IMR-90 (cell line): ENCODE measurements at regions not wholly inside any gene's neighbourhood (a gene's known extent, or its start where the extent isn't known, plus 50 kb on each side); places are given as distances from the start of the nearest gene placed in this dataset.

Experiments used
- ATAC-seq: fragments of 200-7000 bp; cut with Tn5 transposase; 2 replicates; pipeline ENCODE4 v1.9.1; 2020; ENCODE audit warnings: low read depth, mild to moderate bottlenecking, moderate library complexity
- BruUV-seq: library from RNA; stranded (reverse); fragments of 400-500 nt; replicated peaks from 2 replicates; lab custom pipeline; 2021; lab: Mats Ljungman, UMichigan
- CTCF ChIA-PET: fragments of 300-600 bp; formaldehyde crosslinking; extraction: SDS; loops from one replicate; lab custom pipeline; 2021; ENCODE audit warnings: antibody characterized with exemption; lab: Yijun Ruan, JAX
- POLR2A ChIA-PET: fragments of 300-600 bp; sonication (Branson Sonifier 250); formaldehyde crosslinking; loops from one replicate; lab custom pipeline; 2022; ENCODE audit warnings: antibody characterized with exemption; ENCODE audit not compliant: unreplicated experiment; lab: Charles Lee
- DNase-seq: peaks from one replicate; pipeline ENCODE4 v3.0.0; 2013
- H2AFZ ChIP-seq: replicated peaks from 2 replicates; pipeline ENCODE3; 2013; ENCODE audit warnings: low read length, mild to moderate bottlenecking; ENCODE audit not compliant: poor library complexity
- H2AK5ac ChIP-seq: 2 replicates; pipeline ENCODE4 v1.6.1; 2013; ENCODE audit warnings: low read depth, low read length, inconsistent platforms
- H2AK9ac ChIP-seq: replicated peaks from 2 replicates; pipeline ENCODE3; 2013; ENCODE audit warnings: mild to moderate bottlenecking, low read depth, low read length, moderate library complexity; ENCODE audit not compliant: poor library complexity
- H2BK120ac ChIP-seq: 2 replicates; pipeline ENCODE4 v1.6.1; 2013; ENCODE audit warnings: low read depth, low read length, inconsistent platforms
- H2BK15ac ChIP-seq: 3 replicates; pipeline ENCODE4 v1.6.1; 2013; ENCODE audit warnings: low read depth, low read length, inconsistent platforms
- H2BK20ac ChIP-seq: 2 replicates; pipeline ENCODE4 v1.6.1; 2013; ENCODE audit warnings: low read depth, mild to moderate bottlenecking, inconsistent platforms, low read length, moderate library complexity
- H2BK5ac ChIP-seq: 2 replicates; pipeline ENCODE4 v1.6.1; 2013; ENCODE audit warnings: mild to moderate bottlenecking, low read depth, low read length, inconsistent platforms; ENCODE audit not compliant: poor library complexity, severe bottlenecking
- H3K14ac ChIP-seq: replicated peaks from 2 replicates; pipeline ENCODE4 v1.6.1; 2013; ENCODE audit warnings: low read depth, low read length, inconsistent platforms
- H3K18ac ChIP-seq: 2 replicates; pipeline ENCODE4 v1.6.1; 2013; ENCODE audit warnings: low read depth, low read length, control low read depth
- H3K23ac ChIP-seq: 2 replicates; pipeline ENCODE4 v1.6.1; 2013; ENCODE audit warnings: low read depth, low read length, inconsistent platforms
- H3K27ac ChIP-seq: 2 replicates; pipeline ENCODE4 v1.5.1; 2013; ENCODE audit warnings: mild to moderate bottlenecking, control low read depth, low read length; ENCODE audit not compliant: insufficient read depth
- H3K27me3 ChIP-seq: 2 replicates; pipeline ENCODE4 v1.6.1; 2013; ENCODE audit warnings: low read length; ENCODE audit not compliant: control insufficient read depth, insufficient read depth
- H3K36me3 ChIP-seq: 2 replicates; pipeline ENCODE4 v1.6.1; 2013; ENCODE audit warnings: low read length, mixed read lengths; ENCODE audit not compliant: control insufficient read depth, insufficient read depth
- H3K4ac ChIP-seq: 2 replicates; pipeline ENCODE4 v1.6.1; 2013; ENCODE audit warnings: low read depth, low read length, inconsistent platforms
- H3K4me1 ChIP-seq: 2 replicates; pipeline ENCODE4 v1.6.1; 2013; ENCODE audit warnings: low read length, mixed read lengths; ENCODE audit not compliant: control insufficient read depth, insufficient read depth
- H3K4me2 ChIP-seq: 2 replicates; pipeline ENCODE4 v1.6.1; 2013; ENCODE audit warnings: low read depth, mild to moderate bottlenecking, control low read depth, low read length, moderate library complexity
- H3K4me3 ChIP-seq: 2 replicates; pipeline ENCODE4 v1.5.1; 2013; ENCODE audit warnings: low read depth, mild to moderate bottlenecking, control low read depth, low read length, moderate library complexity; ENCODE audit not compliant: insufficient read depth
- H3K56ac ChIP-seq: 2 replicates; pipeline ENCODE4 v1.6.1; 2013; ENCODE audit warnings: low read length, inconsistent platforms; ENCODE audit not compliant: insufficient read depth; ENCODE audit errors: extremely low read depth
- H3K79me1 ChIP-seq, 2 experiments: 2 replicates each; pipeline ENCODE4 v1.6.1; 2013; ENCODE audit warnings: low read length in 2 of 2, inconsistent platforms in 1 of 2, low read depth in 1 of 2
- H3K9ac ChIP-seq: 2 replicates; pipeline ENCODE4 v1.6.1; 2013; ENCODE audit warnings: low read depth, low read length, control low read depth
- H3K9me1 ChIP-seq: 2 replicates; pipeline ENCODE4 v1.6.1; 2013; ENCODE audit warnings: low read length, inconsistent platforms; ENCODE audit not compliant: insufficient read depth
- H3K9me3 ChIP-seq: 2 replicates; pipeline ENCODE4 v1.6.1; 2013; ENCODE audit warnings: low read length; ENCODE audit not compliant: control insufficient read depth, insufficient read depth
- H4K20me1 ChIP-seq: 2 replicates; pipeline ENCODE4 v1.6.1; 2013; ENCODE audit warnings: low read length, inconsistent platforms; ENCODE audit not compliant: insufficient read depth
- H4K5ac ChIP-seq: 2 replicates; pipeline ENCODE4 v1.6.1; 2013; ENCODE audit warnings: mild to moderate bottlenecking, low read depth, low read length, control low read depth
- H4K8ac ChIP-seq, 2 experiments: 2 replicates each; pipeline ENCODE4 v1.6.1; 2013; ENCODE audit warnings: low read depth in 2 of 2, low read length in 2 of 2, control low read depth in 1 of 2, inconsistent platforms in 1 of 2
- H4K91ac ChIP-seq: 2 replicates; pipeline ENCODE4 v1.6.1; 2013; ENCODE audit warnings: low read depth, low read length, inconsistent platforms; ENCODE audit not compliant: insufficient read depth
- BHLHE40 ChIP-seq: fragments of 150-350 bp; IDR thresholded peaks from 2 replicates; pipeline ENCODE4 v1.6.1; 2016; ENCODE audit warnings: mild to moderate bottlenecking, low read depth, low read length
- CHD1 ChIP-seq: IDR thresholded peaks from 2 replicates; pipeline ENCODE4 v1.6.1; 2012; ENCODE audit warnings: low read depth, low read length, improper control_type of control experiment
- FOS ChIP-seq: fragments of 150-350 bp; IDR thresholded peaks from 2 replicates; pipeline ENCODE4 v1.6.1; 2016; ENCODE audit warnings: low read depth, low read length
- MAFK ChIP-seq: IDR thresholded peaks from 2 replicates; pipeline ENCODE4 v1.6.1; 2012; ENCODE audit warnings: low read depth, low read length, improper control_type of control experiment
- MAZ ChIP-seq: IDR thresholded peaks from 2 replicates; pipeline ENCODE4 v1.6.1; 2012; ENCODE audit warnings: low read depth, mild to moderate bottlenecking, low read length, improper control_type of control experiment, moderate library complexity, borderline replicate concordance
- MXI1 ChIP-seq: IDR thresholded peaks from 2 replicates; pipeline ENCODE4 v1.6.1; 2012; ENCODE audit warnings: low read depth, mild to moderate bottlenecking, low read length, moderate library complexity, borderline replicate concordance
- NFE2L2 ChIP-seq: fragments of 150-350 bp; IDR thresholded peaks from 2 replicates; pipeline ENCODE4 v1.6.1; 2016; ENCODE audit warnings: low read depth, mild to moderate bottlenecking, low read length
- POLR2A ChIP-seq: IDR thresholded peaks from 2 replicates; pipeline ENCODE4 v1.6.1; 2012; ENCODE audit warnings: mild to moderate bottlenecking, low read depth, low read length
- RAD21 ChIP-seq: IDR thresholded peaks from 2 replicates; pipeline ENCODE4 v1.6.1; 2012; ENCODE audit warnings: low read length, improper control_type of control experiment
- RCOR1 ChIP-seq: IDR thresholded peaks from 2 replicates; pipeline ENCODE4 v1.6.1; 2012; ENCODE audit warnings: mild to moderate bottlenecking, low read length, improper control_type of control experiment; ENCODE audit not compliant: insufficient replicate concordance
- RFX5 ChIP-seq: IDR thresholded peaks from 2 replicates; pipeline ENCODE4 v1.8.0; 2012; ENCODE audit warnings: low read depth, mild to moderate bottlenecking, low read length, moderate library complexity
- SMC3 ChIP-seq: fragments of 150-350 bp; IDR thresholded peaks from 2 replicates; pipeline ENCODE4 v1.6.1; 2016; ENCODE audit warnings: low read depth, mild to moderate bottlenecking, antibody characterized with exemption, low read length, moderate library complexity
- WGBS, 2 experiments: methylation state at CpG; one replicate each; pipeline versions ENCODE4 v1.1.5 to v1.1.7; 2013; ENCODE audit warnings: missing lambda C conversion rate in 2 of 2; ENCODE audit not compliant: insufficient read length in 1 of 2; ENCODE audit errors: extremely low coverage in 2 of 2; 5-methylcytosine and 5-hydroxymethylcytosine counted together
- dilution Hi-C: fragments of 300-500 bp; cut with HindIII; formaldehyde crosslinking; loops from one replicate; pipeline ENCODE4 v1.14.3; 2018; ENCODE audit warnings: low sequenced_read_pairs; ENCODE audit not compliant: unreplicated experiment
- in situ Hi-C: fragments of 300-500 bp; cut with MboI; formaldehyde crosslinking; loops from 3 replicates; pipeline ENCODE4 v1.14.3; 2019; ENCODE audit warnings: low sequenced_read_pairs, inconsistent platforms, mixed read lengths
- intact Hi-C: fragments of 100-400 bp; cut with micrococcal nuclease; formaldehyde crosslinking; loops from 2 replicates; pipeline ENCODE4 v1.10.0; 2022
- TF ChIP-seq, protein P1 (sequence below): conservative IDR thresholded peaks from 2 replicates; pipeline ENCODE4 v1.5.1; 2012; ENCODE audit warnings: mild to moderate bottlenecking, low read depth, low read length, improper control_type of control experiment
- TF ChIP-seq, protein P2 (sequence below): fragments of 150-350 bp; IDR thresholded peaks from 2 replicates; pipeline ENCODE4 v1.6.1; 2016; ENCODE audit warnings: low read depth, mild to moderate bottlenecking, low read length, moderate library complexity, borderline replicate concordance

- Histone ChIP-seq H3K36me3 (no peaks in the 10 kb centered on the region), H3K18ac (no peak overlapping the region), H3K9ac (no peak overlapping the region), H3K4me2 (no peak overlapping the region), H3K9me1 (no peaks in the 10 kb centered on the region), H2AFZ (no peak overlapping the region), H2BK5ac (no peak overlapping the region), H3K4me3 (no peak overlapping the region), H3K4ac (no peak overlapping the region), H3K14ac (no peak overlapping the region), H3K79me1 (no peaks in the 10 kb centered on the region), H3K27me3 (no peaks in the 10 kb centered on the region), H4K5ac (no peak overlapping the region), H4K20me1 (no peaks in the 10 kb centered on the region), H2BK20ac (no peak overlapping the region), H3K4me1 (no peaks in the 10 kb centered on the region), H2AK5ac (no peak overlapping the region), H2BK120ac (no peak overlapping the region), H3K23ac (no peak overlapping the region), H3K9me3 (no peaks in the 10 kb centered on the region), H2BK15ac (no peak overlapping the region), H4K8ac (no peak overlapping the region), H3K56ac (no peak overlapping the region), H4K91ac (no peak overlapping the region), H2AK9ac (no peak overlapping the region), H3K27ac (no peak overlapping the region)
- in situ Hi-C loops (no loop called here), intact Hi-C loops (no loop called here), dilution Hi-C loops (no loop called here)
- TF ChIP-seq, protein P1, sequence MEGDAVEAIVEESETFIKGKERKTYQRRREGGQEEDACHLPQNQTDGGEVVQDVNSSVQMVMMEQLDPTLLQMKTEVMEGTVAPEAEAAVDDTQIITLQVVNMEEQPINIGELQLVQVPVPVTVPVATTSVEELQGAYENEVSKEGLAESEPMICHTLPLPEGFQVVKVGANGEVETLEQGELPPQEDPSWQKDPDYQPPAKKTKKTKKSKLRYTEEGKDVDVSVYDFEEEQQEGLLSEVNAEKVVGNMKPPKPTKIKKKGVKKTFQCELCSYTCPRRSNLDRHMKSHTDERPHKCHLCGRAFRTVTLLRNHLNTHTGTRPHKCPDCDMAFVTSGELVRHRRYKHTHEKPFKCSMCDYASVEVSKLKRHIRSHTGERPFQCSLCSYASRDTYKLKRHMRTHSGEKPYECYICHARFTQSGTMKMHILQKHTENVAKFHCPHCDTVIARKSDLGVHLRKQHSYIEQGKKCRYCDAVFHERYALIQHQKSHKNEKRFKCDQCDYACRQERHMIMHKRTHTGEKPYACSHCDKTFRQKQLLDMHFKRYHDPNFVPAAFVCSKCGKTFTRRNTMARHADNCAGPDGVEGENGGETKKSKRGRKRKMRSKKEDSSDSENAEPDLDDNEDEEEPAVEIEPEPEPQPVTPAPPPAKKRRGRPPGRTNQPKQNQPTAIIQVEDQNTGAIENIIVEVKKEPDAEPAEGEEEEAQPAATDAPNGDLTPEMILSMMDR, result no peak
- no peak for TF ChIP-seq RAD21
- TF ChIP-seq NFE2L2, result no peak
- no peak for TF ChIP-seq MXI1
- no peak for TF ChIP-seq BHLHE40
- TF ChIP-seq FOS, result no peak
- no peak for TF ChIP-seq MAFK
- TF ChIP-seq, protein P2, sequence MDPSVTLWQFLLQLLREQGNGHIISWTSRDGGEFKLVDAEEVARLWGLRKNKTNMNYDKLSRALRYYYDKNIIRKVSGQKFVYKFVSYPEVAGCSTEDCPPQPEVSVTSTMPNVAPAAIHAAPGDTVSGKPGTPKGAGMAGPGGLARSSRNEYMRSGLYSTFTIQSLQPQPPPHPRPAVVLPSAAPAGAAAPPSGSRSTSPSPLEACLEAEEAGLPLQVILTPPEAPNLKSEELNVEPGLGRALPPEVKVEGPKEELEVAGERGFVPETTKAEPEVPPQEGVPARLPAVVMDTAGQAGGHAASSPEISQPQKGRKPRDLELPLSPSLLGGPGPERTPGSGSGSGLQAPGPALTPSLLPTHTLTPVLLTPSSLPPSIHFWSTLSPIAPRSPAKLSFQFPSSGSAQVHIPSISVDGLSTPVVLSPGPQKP, result no peak
- TF ChIP-seq POLR2A, result no peak
- no peak for TF ChIP-seq MAZ
- TF ChIP-seq RFX5, result no peak
- no peak for TF ChIP-seq SMC3
- TF ChIP-seq CHD1, result no peak
- TF ChIP-seq RCOR1, result no peak
- no peak for DNase-seq
- ChIA-PET CTCF (interaction anchor here (0.6 kb wide), 1 partner anchor 35 kb away, joined by 3 read pairs; no protein-coding TSS in a partner anchor), POLR2A (no interaction called here)
- BruUV-seq, result no TSS peak
- 12% methylated on average over 3 of the region's 5 CpGs; no CpG with 5 or more reads in 1 of the 2 experiments for WGBS, 2 experiments
- ATAC-seq, result no peak
Measured at GRCh38 chr18:75818383-75818782, 390.9 kb upstream of the SMIM21 start.
